Activated naive CD4-positive, alpha-beta T cell treated with Interleukin-2 at 50 U/mL for 16 hours (primary cell): ENCODE measurements at regions not wholly inside any gene's neighbourhood (a gene's known extent, or its start where the extent isn't known, plus 50 kb on each side); places are given as distances from the start of the nearest gene placed in this dataset.

Source experiments
- DNase-seq: peaks from one replicate; pipeline ENCODE4 v3.0.0-alpha.2; 2020

GRCh38 chr20:20992686-20993360 lies 113.3 kb downstream of the LINC00237 start:
- DNase-seq = no peak

- DNase-seq = no peak
Measured at GRCh38 chr20:20992277-20992676, 113.9 kb downstream of the LINC00237 start.

GRCh38 chr20:20989081-20989480 lies 117.1 kb downstream of the LINC00237 start:
- no peak for DNase-seq

GRCh38 chr20:20979934-20980333 lies 126.2 kb downstream of the LINC00237 start:
- DNase-seq = no peak

GRCh38 chr20:20977786-20978185 lies 128.4 kb downstream of the LINC00237 start:
- DNase-seq = no peak

GRCh38 chr20:20972490-20972889 lies 133.7 kb downstream of the LINC00237 start:
- DNase-seq = no peak

- DNase-seq = no peak
Measured at GRCh38 chr20:20971810-20972209, 134.3 kb downstream of the LINC00237 start.

GRCh38 chr20:20970841-20971240 lies 135.3 kb downstream of the LINC00237 start:
- DNase-seq = no peak

- DNase-seq = no peak
Measured at GRCh38 chr20:20969701-20970280, 136.4 kb downstream of the LINC00237 start.

GRCh38 chr20:20967564-20968184 lies 138.5 kb downstream of the LINC00237 start:
- DNase-seq = no peak

- no peak for DNase-seq
Measured at GRCh38 chr20:20966171-20966570, 140.0 kb downstream of the LINC00237 start.

GRCh38 chr20:20959031-20959755 lies 147.0 kb downstream of the LINC00237 start:
- no peak for DNase-seq

GRCh38 chr20:20956513-20956931 lies 149.6 kb downstream of the LINC00237 start:
- no peak for DNase-seq

GRCh38 chr20:20955892-20956291 lies 150.3 kb downstream of the LINC00237 start:
- no peak for DNase-seq

GRCh38 chr20:20953738-20954618 lies 152.2 kb downstream of the LINC00237 start:
- DNase-seq = no peak

- DNase-seq = no peak
Measured at GRCh38 chr20:20950620-20951019, 155.5 kb downstream of the LINC00237 start.

GRCh38 chr20:20946122-20946759 lies 159.9 kb downstream of the LINC00237 start:
- no peak for DNase-seq

GRCh38 chr20:20941468-20941889 lies 164.7 kb downstream of the LINC00237 start:
- DNase-seq = no peak

GRCh38 chr20:20939006-20939405 lies 167.2 kb downstream of the LINC00237 start:
- DNase-seq = no peak

GRCh38 chr20:20938599-20938998 lies 167.6 kb downstream of the LINC00237 start:
- DNase-seq = no peak

- DNase-seq = no peak
Measured at GRCh38 chr20:20938131-20938530, 168.0 kb downstream of the LINC00237 start.
